Endothelial cell (in vitro differentiated cells): ENCODE measurements at regions not wholly inside any gene's neighbourhood (a gene's known extent, or its start where the extent isn't known, plus 50 kb on each side); places are given as distances from the start of the nearest gene placed in this dataset.

Experiments used
- DNase-seq: peaks from one replicate; pipeline ENCODE4 v3.0.0; 2021; ENCODE audit warnings: low spot score
- H3K27ac Mint-ChIP-seq: one replicate; pipeline ENCODE4 v1.8.0; 2021; ENCODE audit warnings: mixed read lengths, inconsistent platforms; ENCODE audit not compliant: unreplicated experiment
- H3K27me3 Mint-ChIP-seq: one replicate; pipeline ENCODE4 v1.8.0; 2021; ENCODE audit warnings: mild to moderate bottlenecking, moderate library complexity, mixed read lengths, inconsistent platforms; ENCODE audit not compliant: unreplicated experiment
- H3K36me3 Mint-ChIP-seq: one replicate; pipeline ENCODE4 v1.8.0; 2021; ENCODE audit warnings: mild to moderate bottlenecking, low read depth, mixed read lengths, inconsistent platforms; ENCODE audit not compliant: unreplicated experiment
- H3K4me1 Mint-ChIP-seq: one replicate; pipeline ENCODE4 v1.8.0; 2021; ENCODE audit warnings: mild to moderate bottlenecking, mixed read lengths, inconsistent platforms; ENCODE audit not compliant: unreplicated experiment
- H3K4me3 Mint-ChIP-seq: one replicate; pipeline ENCODE4 v1.8.0; 2021; ENCODE audit warnings: mild to moderate bottlenecking, mixed read lengths, inconsistent platforms; ENCODE audit not compliant: unreplicated experiment
- H3K9me3 Mint-ChIP-seq: one replicate; pipeline ENCODE4 v1.8.0; 2021; ENCODE audit warnings: mixed read lengths, inconsistent platforms; ENCODE audit not compliant: unreplicated experiment
- TF ChIP-seq, protein P1 (sequence below): fragments of 200-600 bp; sonication (generic); IDR thresholded peaks from one replicate; pipeline ENCODE4 v1.5.0; 2021; ENCODE audit warnings: antibody characterized with exemption; ENCODE audit not compliant: unreplicated experiment

- Mint-ChIP-seq H3K27ac (no peak overlapping the region), H3K4me3 (no peak overlapping the region), H3K36me3 (no peaks in the 10 kb centered on the region)
These were observed 174.7 kb upstream of the FBXL17 start for GRCh38 chr5:108556441-108557145.

GRCh38 chr5:108548684-108549596 lies 167.0 kb upstream of the FBXL17 start:
- Mint-ChIP-seq H3K4me1 (no peaks in the 10 kb centered on the region), H3K36me3 (no peaks in the 10 kb centered on the region), H3K27ac (no peak overlapping the region), H3K27me3 (no peaks in the 10 kb centered on the region), H3K4me3 (no peak overlapping the region), H3K9me3 (no peaks in the 10 kb centered on the region)
- DNase-seq = no peak
- TF ChIP-seq, protein P1, sequence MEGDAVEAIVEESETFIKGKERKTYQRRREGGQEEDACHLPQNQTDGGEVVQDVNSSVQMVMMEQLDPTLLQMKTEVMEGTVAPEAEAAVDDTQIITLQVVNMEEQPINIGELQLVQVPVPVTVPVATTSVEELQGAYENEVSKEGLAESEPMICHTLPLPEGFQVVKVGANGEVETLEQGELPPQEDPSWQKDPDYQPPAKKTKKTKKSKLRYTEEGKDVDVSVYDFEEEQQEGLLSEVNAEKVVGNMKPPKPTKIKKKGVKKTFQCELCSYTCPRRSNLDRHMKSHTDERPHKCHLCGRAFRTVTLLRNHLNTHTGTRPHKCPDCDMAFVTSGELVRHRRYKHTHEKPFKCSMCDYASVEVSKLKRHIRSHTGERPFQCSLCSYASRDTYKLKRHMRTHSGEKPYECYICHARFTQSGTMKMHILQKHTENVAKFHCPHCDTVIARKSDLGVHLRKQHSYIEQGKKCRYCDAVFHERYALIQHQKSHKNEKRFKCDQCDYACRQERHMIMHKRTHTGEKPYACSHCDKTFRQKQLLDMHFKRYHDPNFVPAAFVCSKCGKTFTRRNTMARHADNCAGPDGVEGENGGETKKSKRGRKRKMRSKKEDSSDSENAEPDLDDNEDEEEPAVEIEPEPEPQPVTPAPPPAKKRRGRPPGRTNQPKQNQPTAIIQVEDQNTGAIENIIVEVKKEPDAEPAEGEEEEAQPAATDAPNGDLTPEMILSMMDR = no peak

More at GRCh38 chr5:108556441-108557145, 174.7 kb upstream of the FBXL17 start:
- Mint-ChIP-seq H3K27me3 (no peaks in the 10 kb centered on the region), H3K9me3 (no peaks in the 10 kb centered on the region), H3K4me1 (no peaks in the 10 kb centered on the region)
- DNase-seq = no peak
- TF ChIP-seq, protein P1 = no peak

DNA sequence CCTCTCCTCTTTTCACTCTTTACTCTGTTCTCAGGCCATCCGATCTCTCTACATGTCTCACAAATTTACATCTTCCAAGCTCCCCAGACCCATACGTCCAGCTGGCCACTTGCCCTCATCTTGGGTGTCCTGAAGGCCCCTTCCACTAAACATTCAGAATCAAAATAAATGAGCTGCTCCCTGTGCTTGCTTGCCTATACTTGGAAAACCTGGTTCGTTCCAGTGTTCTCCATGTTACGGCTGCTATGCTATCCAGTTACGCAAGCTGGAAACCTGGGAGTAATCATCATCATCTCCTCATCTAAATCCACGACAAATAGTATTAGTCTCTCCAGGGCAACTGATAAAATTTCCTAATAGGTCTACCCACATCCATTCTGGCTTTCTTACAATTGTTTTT lies 165.0 kb upstream of the FBXL17 start:
- Mint-ChIP-seq H3K4me1 (no peaks in the 10 kb centered on the region), H3K27me3 (no peaks in the 10 kb centered on the region), H3K27ac (no peak overlapping the region), H3K9me3 (no peaks in the 10 kb centered on the region), H3K36me3 (no peaks in the 10 kb centered on the region), H3K4me3 (no peak overlapping the region)
- DNase-seq = no peak
- TF ChIP-seq, protein P1 = no peak

DNA sequence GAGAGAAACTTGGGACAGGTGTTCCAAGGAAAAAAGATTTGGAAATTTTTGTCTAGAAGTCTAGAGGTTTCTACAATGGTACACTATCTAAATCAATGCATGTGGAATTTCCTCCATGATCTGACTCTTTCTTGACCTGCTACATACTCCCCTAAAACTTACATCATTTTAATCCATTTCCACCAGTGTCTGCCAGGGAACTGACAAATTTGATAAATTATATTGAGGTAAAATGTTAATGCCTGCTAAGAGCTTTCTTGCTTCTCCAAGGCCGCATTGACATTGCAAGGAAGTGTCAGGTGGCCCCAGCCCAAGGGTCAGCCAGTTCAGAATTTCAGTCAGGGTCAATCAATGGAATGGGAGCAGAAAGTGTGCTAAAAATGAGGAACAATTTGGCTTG lies 163.4 kb upstream of the FBXL17 start:
- Mint-ChIP-seq H3K4me3 (no peak overlapping the region), H3K27ac (no peak overlapping the region), H3K4me1 (no peaks in the 10 kb centered on the region), H3K27me3 (no peaks in the 10 kb centered on the region), H3K9me3 (no peaks in the 10 kb centered on the region), H3K36me3 (no peaks in the 10 kb centered on the region)
- TF ChIP-seq, protein P1 = no peak
- DNase-seq = no peak

GRCh38 chr5:108543486-108543885 lies 161.6 kb upstream of the FBXL17 start:
- TF ChIP-seq, protein P1 = no peak
- H3K27ac Mint-ChIP-seq = no peak overlapping the region
- no peaks in the 10 kb centered on the region for H3K36me3 Mint-ChIP-seq

More at GRCh38 chr5:108543486-108543885, 161.6 kb upstream of the FBXL17 start:
- no peak for DNase-seq
- H3K4me3 Mint-ChIP-seq = no peak overlapping the region
- no peaks in the 10 kb centered on the region for H3K27me3 Mint-ChIP-seq
- H3K9me3 Mint-ChIP-seq = no peaks in the 10 kb centered on the region
- H3K4me1 Mint-ChIP-seq = no peaks in the 10 kb centered on the region
